ENCODE measurements at regions not wholly inside any gene's neighbourhood (a gene's known extent, or its start where the extent isn't known, plus 50 kb on each side); places are given as distances from the start of the nearest gene placed in this dataset.

DNA sequence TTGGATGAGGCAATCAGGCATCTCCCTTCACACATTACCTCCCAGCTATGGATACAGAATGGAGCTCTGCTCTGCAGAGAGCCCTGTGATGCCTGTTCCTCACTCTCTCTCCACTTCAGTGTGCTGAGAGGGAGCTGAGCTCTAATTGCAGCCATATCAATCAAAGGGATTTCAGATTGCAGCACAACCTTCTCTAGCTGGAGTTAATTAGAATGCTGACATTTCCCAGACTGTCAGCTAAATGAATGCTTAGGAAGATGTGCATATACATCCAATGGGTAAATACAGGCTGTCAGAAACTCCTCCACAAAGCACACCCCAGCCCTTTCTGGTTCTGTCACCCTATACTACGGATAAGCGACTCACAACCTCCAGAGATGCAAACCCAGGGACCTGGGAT, 402.6 kb downstream of the EIPR1 start (continued):
- TF ChIP-seq RFX5 (IDR thresholded peaks at IDR 0.05; ENCODE audit: low read length) (peak; percentile 69; the same call in 1 of the 2 replicates), FOXM1 (IDR thresholded peaks at IDR 0.05; ENCODE audit: low read depth) (no peak), EP300 (IDR thresholded peaks at IDR 0.05; ENCODE audit: borderline replicate concordance in 1 of 2, low read depth in 1 of 2, low read length in 1 of 2) (peak in 1 of 2 experiments; percentile 92; a peak in 2 of 4 replicates), JUND (IDR thresholded peaks at IDR 0.05) (no peak)
- TF ChIP-seq, protein P1, sequence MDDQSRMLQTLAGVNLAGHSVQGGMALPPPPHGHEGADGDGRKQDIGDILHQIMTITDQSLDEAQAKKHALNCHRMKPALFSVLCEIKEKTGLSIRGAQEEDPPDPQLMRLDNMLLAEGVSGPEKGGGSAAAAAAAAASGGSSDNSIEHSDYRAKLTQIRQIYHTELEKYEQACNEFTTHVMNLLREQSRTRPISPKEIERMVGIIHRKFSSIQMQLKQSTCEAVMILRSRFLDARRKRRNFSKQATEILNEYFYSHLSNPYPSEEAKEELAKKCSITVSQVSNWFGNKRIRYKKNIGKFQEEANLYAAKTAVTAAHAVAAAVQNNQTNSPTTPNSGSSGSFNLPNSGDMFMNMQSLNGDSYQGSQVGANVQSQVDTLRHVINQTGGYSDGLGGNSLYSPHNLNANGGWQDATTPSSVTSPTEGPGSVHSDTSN (IDR thresholded peaks at IDR 0.05) = no peak
- TF ChIP-seq, protein P2, sequence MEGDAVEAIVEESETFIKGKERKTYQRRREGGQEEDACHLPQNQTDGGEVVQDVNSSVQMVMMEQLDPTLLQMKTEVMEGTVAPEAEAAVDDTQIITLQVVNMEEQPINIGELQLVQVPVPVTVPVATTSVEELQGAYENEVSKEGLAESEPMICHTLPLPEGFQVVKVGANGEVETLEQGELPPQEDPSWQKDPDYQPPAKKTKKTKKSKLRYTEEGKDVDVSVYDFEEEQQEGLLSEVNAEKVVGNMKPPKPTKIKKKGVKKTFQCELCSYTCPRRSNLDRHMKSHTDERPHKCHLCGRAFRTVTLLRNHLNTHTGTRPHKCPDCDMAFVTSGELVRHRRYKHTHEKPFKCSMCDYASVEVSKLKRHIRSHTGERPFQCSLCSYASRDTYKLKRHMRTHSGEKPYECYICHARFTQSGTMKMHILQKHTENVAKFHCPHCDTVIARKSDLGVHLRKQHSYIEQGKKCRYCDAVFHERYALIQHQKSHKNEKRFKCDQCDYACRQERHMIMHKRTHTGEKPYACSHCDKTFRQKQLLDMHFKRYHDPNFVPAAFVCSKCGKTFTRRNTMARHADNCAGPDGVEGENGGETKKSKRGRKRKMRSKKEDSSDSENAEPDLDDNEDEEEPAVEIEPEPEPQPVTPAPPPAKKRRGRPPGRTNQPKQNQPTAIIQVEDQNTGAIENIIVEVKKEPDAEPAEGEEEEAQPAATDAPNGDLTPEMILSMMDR (IDR thresholded peaks at IDR 0.05) = no peak

DNA sequence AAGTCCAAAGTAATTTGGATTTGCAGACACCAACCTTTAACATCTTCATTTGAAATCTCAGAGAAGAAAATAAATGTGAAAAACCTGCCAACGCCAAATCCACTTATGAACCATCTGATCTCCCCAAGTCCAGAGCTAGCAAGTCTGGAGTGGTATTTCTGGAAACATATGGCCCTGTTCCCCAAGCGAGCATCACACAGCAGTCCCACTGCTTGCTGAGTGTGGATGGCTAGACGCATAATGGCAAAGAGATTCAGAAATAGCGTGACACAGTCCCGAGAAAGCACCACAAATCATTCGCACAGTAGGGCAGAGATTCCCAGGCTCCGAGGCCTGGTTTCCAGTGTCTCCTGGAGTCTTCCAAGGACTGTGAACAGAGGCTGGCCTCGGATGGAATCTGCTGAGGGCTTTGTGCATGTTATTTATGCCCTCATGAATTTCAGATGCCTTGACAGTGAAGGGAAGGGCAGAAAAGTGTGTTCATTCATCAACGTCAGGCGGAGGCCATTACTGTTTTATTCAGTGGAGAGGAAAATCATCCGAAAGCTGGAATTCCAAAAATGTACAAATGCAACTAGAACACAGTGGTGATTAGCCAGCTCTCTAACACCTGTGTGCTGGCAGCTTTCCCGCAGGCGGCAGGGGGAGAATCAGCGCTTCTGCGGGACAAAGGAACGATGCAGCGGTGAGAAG, 417.0 kb downstream of the EIPR1 start:
- H3K79me2 ChIP-seq (ENCODE audit: insufficient read depth) = no peaks in the 10 kb centered on the region
- no peak overlapping the region for H2AFZ ChIP-seq (ENCODE audit: low read depth)
- no peaks in the 10 kb centered on the region for H3F3A ChIP-seq (replicated peaks; ENCODE audit: insufficient read depth)
- POLR2A ChIA-PET = no interaction called here
- H3K4me2 ChIP-seq = no peak overlapping the region
- H3K4me1 ChIP-seq (ENCODE audit: control insufficient read depth in 1 of 2, insufficient read depth in 2 of 2, low read depth in 1 of 2, low read length in 1 of 2) = peaks cover 0 to 4% of the 10 kb centered on the region in 2 experiments; a peak in 1 of 4 replicates
- H3K9me2 ChIP-seq = no peaks in the 10 kb centered on the region
- 0 out of 4 replicates have a peak overlapping the region, but pooled peaks of 1 of the 2 experiments have one; percentile 3 for H3K27ac ChIP-seq (ENCODE audit: low read depth in 2 of 2, low read length in 1 of 2)
- H3K9me3 ChIP-seq = peaks cover 12% of the 10 kb centered on the region; the same call in 1 of the 2 replicates
- no peak for DNase-seq
- TF ChIP-seq EP300 (IDR thresholded peaks at IDR 0.05; ENCODE audit: borderline replicate concordance in 1 of 2, low read depth in 1 of 2, low read length in 1 of 2) (no peak), MXI1 (IDR thresholded peaks at IDR 0.05; ENCODE audit: low read depth, low read length) (no peak), GATA2 (CRISPR knock-in tag; IDR thresholded peaks at IDR 0.05) (no peak)
- no peaks in the 10 kb centered on the region for H3K36me3 ChIP-seq (replicated peaks in 1 of 2; ENCODE audit: control insufficient read depth in 1 of 2, insufficient read depth in 2 of 2, low read length in 1 of 2)
- WGBS (ENCODE audit: low lambda C conversion rate) = 57% methylated on average over 17 of the region's 17 CpGs
- no peaks in the 10 kb centered on the region for H4K20me1 ChIP-seq (ENCODE audit: insufficient read depth)
- CTCF ChIA-PET = interaction anchor here (1.2 kb wide), 1 partner anchor 19 kb away, joined by 3 read pairs; no protein-coding TSS in a partner anchor
- no peak overlapping the region for H3K4me3 ChIP-seq (ENCODE audit: low read depth in 2 of 2, low read length in 1 of 2)
- H3K27me3 ChIP-seq (ENCODE audit: insufficient read depth) = no peaks in the 10 kb centered on the region
- H3K9ac ChIP-seq = no peak overlapping the region

DNA sequence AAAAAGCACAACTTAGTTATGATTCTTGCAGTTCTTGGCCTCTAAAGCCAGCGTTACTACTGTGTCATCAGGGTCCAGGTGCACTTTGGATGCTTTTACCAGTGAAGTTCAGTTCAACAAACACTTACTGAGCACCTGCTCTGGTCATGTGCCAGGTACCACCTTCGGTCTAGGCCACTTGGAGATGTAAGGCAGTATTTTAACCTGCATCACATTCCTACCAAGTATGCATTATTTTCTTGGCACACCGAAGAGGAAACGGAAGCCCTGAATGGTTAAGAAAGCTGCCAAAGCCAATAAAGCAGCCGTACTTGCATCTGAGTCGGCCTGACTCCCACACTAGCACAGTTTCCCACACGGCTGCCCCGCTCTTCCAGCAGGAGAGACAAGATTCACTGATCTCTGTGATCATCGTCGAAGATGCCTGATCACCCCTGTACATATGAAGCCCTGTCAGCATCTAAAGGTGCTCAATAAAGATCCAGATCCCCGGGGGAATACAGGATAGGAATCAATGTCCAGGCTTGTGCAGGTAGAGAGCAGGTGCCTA, 427.1 kb downstream of the EIPR1 start:
- no peaks in the 10 kb centered on the region for H3K79me2 ChIP-seq (ENCODE audit: insufficient read depth)
- no peak for DNase-seq
- no peaks in the 10 kb centered on the region for H3F3A ChIP-seq (replicated peaks; ENCODE audit: insufficient read depth)
- no peak overlapping the region for H3K9ac ChIP-seq
- no peak overlapping the region for H3K4me2 ChIP-seq
- ChIA-PET CTCF (no interaction called here), POLR2A (no interaction called here)
- 26% methylated on average over 11 of the region's 11 CpGs for WGBS (ENCODE audit: low lambda C conversion rate)
- H2AFZ ChIP-seq (ENCODE audit: low read depth) = no peak overlapping the region
- no peaks in the 10 kb centered on the region for H3K27me3 ChIP-seq (ENCODE audit: insufficient read depth)
- H3K4me3 ChIP-seq (ENCODE audit: low read depth in 2 of 2, low read length in 1 of 2) = no peak overlapping the region
- H3K9me3 ChIP-seq = 0 out of 2 replicates have a peak, but pooled peaks cover 4% of the 10 kb centered on the region
- no peaks in the 10 kb centered on the region for H3K9me2 ChIP-seq
- no peaks in the 10 kb centered on the region for H3K36me3 ChIP-seq (replicated peaks in 1 of 2; ENCODE audit: control insufficient read depth in 1 of 2, insufficient read depth in 2 of 2, low read length in 1 of 2)
- H4K20me1 ChIP-seq (ENCODE audit: insufficient read depth) = no peaks in the 10 kb centered on the region
- H3K4me1 ChIP-seq (ENCODE audit: control insufficient read depth in 1 of 2, insufficient read depth in 2 of 2, low read depth in 1 of 2, low read length in 1 of 2) = no peaks in the 10 kb centered on the region; a peak in 1 of 4 replicates
- H3K27ac ChIP-seq (ENCODE audit: low read depth in 2 of 2, low read length in 1 of 2) = no peak overlapping the region
- TF ChIP-seq JUND (IDR thresholded peaks at IDR 0.05) (no peak), POLR2AphosphoS5 (IDR thresholded peaks at IDR 0.05; ENCODE audit: low read depth, low read length) (no peak), SIN3A (IDR thresholded peaks at IDR 0.05; ENCODE audit: borderline replicate concordance, low read depth, low read length) (no peak), MEF2A (IDR thresholded peaks at IDR 0.05; ENCODE audit: borderline replicate concordance, low read depth) (no peak), FOSL2 (IDR thresholded peaks at IDR 0.05; ENCODE audit: borderline replicate concordance, low read depth) (no peak), FOXJ3 (CRISPR knock-in tag; IDR thresholded peaks at IDR 0.05) (no peak), NFIC (IDR thresholded peaks at IDR 0.05; ENCODE audit: borderline replicate concordance) (no peak)
